Astrocyte of the spinal cord (primary cell): ENCODE measurements at regions not wholly inside any gene's neighbourhood (a gene's known extent, or its start where the extent isn't known, plus 50 kb on each side); places are given as distances from the start of the nearest gene placed in this dataset.

Experiments
- DNase-seq: peaks from one replicate; pipeline ENCODE4 v3.0.0; 2011; ENCODE audit warnings: low read depth, low spot score
- H3K4me3 ChIP-seq: 2 replicates; pipeline ENCODE4 v1.5.1; 2011; ENCODE audit warnings: low read depth, mild to moderate bottlenecking, low read length, moderate library complexity
- CTCF ChIP-seq: IDR thresholded peaks from 2 replicates; pipeline ENCODE4 v1.5.1; 2012; ENCODE audit warnings: low read depth, mild to moderate bottlenecking, low read length, inconsistent platforms
- in situ Hi-C: cut with HindIII; loops from 2 replicates; pipeline ENCODE4 v1.10.0; 2017; ENCODE audit warnings: low sequenced_read_pairs

DNA sequence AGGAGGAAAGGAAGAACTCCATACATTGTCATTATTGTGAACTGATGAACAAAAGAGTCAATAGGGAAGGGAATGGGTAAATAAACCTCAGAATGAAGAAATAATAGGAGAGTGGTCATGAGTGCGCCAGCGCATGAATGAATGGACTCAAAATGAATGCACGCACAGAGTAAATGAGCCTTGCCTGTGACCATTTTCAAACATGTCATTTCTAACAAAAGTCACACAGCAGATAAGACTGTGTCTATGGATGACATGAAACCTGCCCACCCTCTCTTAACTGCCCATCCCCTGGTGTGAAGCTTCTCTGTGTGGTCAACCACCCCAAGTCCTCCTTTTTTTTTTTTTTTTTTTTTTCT is 121.1 kb upstream of the TEX51 start:
- no peak for TF ChIP-seq CTCF
- in situ Hi-C loops = no loop called here

GRCh38 chr2:126778561-126779501 is 119.9 kb upstream of the TEX51 start:
- in situ Hi-C loops = no loop called here
- H3K4me3 ChIP-seq = no peak overlapping the region
- no peak for TF ChIP-seq CTCF
- DNase-seq = no peak

More for the DNA sequence above, 121.1 kb upstream of the TEX51 start:
- H3K4me3 ChIP-seq = no peak overlapping the region
- DNase-seq = no peak

DNA sequence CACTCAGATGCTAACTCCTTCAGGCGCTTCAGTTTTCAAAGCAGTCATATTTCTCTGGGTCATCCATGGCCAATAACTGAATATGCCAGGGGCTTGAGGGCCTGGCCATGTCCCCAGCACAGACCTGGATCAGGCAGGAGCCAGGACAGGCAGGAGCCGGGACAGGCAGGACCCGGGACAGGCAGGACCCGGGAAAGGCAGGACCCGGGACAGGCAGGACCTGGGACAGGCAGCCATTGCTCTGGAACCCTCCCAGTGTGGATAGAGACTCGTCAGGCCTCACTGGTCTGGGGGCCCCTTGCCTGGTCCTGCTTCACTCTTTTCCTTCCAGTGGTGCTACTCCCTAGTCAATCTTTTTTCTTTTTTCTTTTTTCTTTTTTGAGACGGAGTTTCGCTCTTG is 117.5 kb upstream of the TEX51 start:
- DNase-seq = no peak
- in situ Hi-C loops = no loop called here
- H3K4me3 ChIP-seq = no peak overlapping the region
- no peak for TF ChIP-seq CTCF

- in situ Hi-C loops = no loop called here
- no peak for DNase-seq
- no peak for TF ChIP-seq CTCF
- no peak overlapping the region for H3K4me3 ChIP-seq
These were observed 116.9 kb upstream of the TEX51 start for GRCh38 chr2:126781806-126782205.

DNA sequence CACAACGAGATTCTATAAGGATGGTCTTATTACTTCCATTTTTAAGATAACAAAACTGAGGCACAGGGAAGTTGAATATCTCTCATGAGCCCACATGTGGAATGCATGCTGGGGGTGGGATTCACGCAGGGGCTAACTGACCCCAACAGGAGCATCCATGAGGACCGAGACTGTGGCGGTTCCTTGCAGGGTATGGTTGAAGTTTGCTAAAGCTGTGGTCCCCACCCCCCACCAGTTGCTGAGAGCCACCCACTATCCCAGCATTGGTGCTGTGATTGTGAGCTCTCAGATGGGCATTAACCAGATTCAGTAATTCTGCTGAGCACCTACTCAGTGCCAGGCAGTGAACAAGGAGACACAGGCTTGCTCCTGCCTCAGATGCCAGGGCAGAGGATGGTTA is 116.0 kb upstream of the TEX51 start:
- in situ Hi-C loops = no loop called here
- no peak for TF ChIP-seq CTCF
- H3K4me3 ChIP-seq = no peak overlapping the region
- no peak for DNase-seq

DNA sequence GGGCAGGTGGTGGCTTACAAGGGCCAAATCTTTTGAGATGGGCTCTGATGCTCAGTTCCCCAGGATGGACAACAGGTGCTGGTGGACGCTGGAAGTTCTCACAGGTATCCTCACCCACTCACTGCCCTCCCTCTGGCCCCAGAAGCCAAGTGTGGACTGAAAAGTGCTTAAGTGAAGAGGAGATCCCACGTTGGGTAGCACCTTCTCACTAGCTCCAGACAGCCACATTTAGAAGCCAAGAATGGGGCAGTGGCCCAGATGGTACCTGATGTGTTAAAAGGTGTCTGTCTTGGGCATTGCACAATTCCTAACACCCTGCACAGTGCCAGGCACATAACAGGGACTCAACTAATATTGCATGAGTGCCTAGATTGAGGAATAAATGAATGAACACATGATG is 115.3 kb upstream of the TEX51 start:
- DNase-seq = no peak
- H3K4me3 ChIP-seq = no peak overlapping the region
- no peak for TF ChIP-seq CTCF
- in situ Hi-C loops = no loop called here

- TF ChIP-seq CTCF = no peak
- H3K4me3 ChIP-seq = no peak overlapping the region
- no peak for DNase-seq
- in situ Hi-C loops = no loop called here
These were observed 114.6 kb upstream of the TEX51 start for GRCh38 chr2:126784045-126784444.
